ENCODE measurements at regions not wholly inside any gene's neighbourhood (a gene's known extent, or its start where the extent isn't known, plus 50 kb on each side); places are given as distances from the start of the nearest gene placed in this dataset.

DNA sequence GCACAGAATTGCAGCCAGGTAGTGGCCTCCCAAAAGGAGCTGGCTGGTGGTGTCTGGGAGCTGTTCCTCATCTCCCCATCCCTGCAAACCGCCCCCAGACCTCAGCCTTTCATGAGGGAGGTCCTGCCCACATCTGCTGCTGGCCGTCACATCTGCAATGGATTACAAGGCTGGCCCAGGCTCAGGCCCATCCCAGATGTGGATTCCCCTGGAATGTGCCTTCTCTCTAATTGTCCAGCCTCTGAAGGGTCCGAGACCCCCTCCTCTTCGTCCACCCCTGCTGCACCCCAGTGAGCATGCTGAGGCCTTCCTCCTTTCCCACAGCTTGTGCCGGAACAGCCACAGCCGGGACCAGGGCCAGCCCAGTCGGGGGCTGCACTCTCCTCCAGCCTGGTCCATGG, 115.0 kb upstream of the NALF2 start:
- no peak for TF ChIP-seq POLR2A (IDR thresholded peaks at IDR 0.05; ENCODE audit: low read depth, low read length)
- no peak for TF ChIP-seq POLR2AphosphoS5 (IDR thresholded peaks at IDR 0.05; ENCODE audit: low read depth, low read length)
- no peak for TF ChIP-seq TAF1 (IDR thresholded peaks at IDR 0.05; ENCODE audit: borderline replicate concordance, low read depth, low read length)
